ENCODE measurements at regions not wholly inside any gene's neighbourhood (a gene's known extent, or its start where the extent isn't known, plus 50 kb on each side); places are given as distances from the start of the nearest gene placed in this dataset.

- intact Hi-C loops (cut with DNase I; ENCODE audit: low total_unique reads): no loop called here
- H3K4me3 ChIP-seq (ENCODE audit: low read depth, poor library complexity, severe bottlenecking): no peak overlapping the region
- TF ChIP-seq POLR2A (IDR thresholded peaks at IDR 0.05) (no peak), CTCF (IDR thresholded peaks at IDR 0.05) (no peak)
- no peak for DNase-seq (ENCODE audit: low spot score in 2 of 2)
- 27 to 38% methylated on average over 4 of the region's 4 CpGs for WGBS, 2 donors
Observed at GRCh38 chr15:96693990-96694517, 363.6 kb downstream of the NR2F2 start.

- no peak for TF ChIP-seq POLR2A (IDR thresholded peaks at IDR 0.05)
- no peak for TF ChIP-seq CTCF (IDR thresholded peaks at IDR 0.05)
- H3K4me3 ChIP-seq (ENCODE audit: low read depth, poor library complexity, severe bottlenecking): no peak overlapping the region
- intact Hi-C loops (cut with DNase I; ENCODE audit: low total_unique reads): no loop called here
- no peak for DNase-seq (ENCODE audit: low spot score in 2 of 2)
Observed at GRCh38 chr15:96695426-96695825, 364.9 kb downstream of the NR2F2 start.

- no peak for DNase-seq (ENCODE audit: low spot score in 2 of 2)
- intact Hi-C loops (cut with DNase I; ENCODE audit: low total_unique reads): no loop called here
- no peak for TF ChIP-seq CTCF (IDR thresholded peaks at IDR 0.05)
- TF ChIP-seq POLR2A (IDR thresholded peaks at IDR 0.05): no peak
- 80 to 81% methylated on average over 3 of the region's 3 CpGs for WGBS, 2 donors
- no peak overlapping the region for H3K4me3 ChIP-seq (ENCODE audit: low read depth, poor library complexity, severe bottlenecking)
Observed at GRCh38 chr15:96699871-96700401, 369.4 kb downstream of the NR2F2 start.

GRCh38 chr15:96700555-96700954 is 370.1 kb downstream of the NR2F2 start:
- intact Hi-C loops (cut with DNase I; ENCODE audit: low total_unique reads): no loop called here
- H3K4me3 ChIP-seq (ENCODE audit: low read depth, poor library complexity, severe bottlenecking): no peak overlapping the region
- no peak for DNase-seq (ENCODE audit: low spot score in 2 of 2)
- 31 to 48% methylated on average over 2 of the region's 2 CpGs for WGBS, 2 donors
- TF ChIP-seq POLR2A (IDR thresholded peaks at IDR 0.05) (no peak), CTCF (IDR thresholded peaks at IDR 0.05) (no peak)

GRCh38 chr15:96701443-96701842 is 370.9 kb downstream of the NR2F2 start:
- intact Hi-C loops (cut with DNase I; ENCODE audit: low total_unique reads): no loop called here
- no peak for DNase-seq (ENCODE audit: low spot score in 2 of 2)
- 73 to 78% methylated on average over 2 of the region's 2 CpGs for WGBS, 2 donors
- TF ChIP-seq POLR2A (IDR thresholded peaks at IDR 0.05) (no peak), CTCF (IDR thresholded peaks at IDR 0.05) (no peak)
- H3K4me3 ChIP-seq (ENCODE audit: low read depth, poor library complexity, severe bottlenecking): no peak overlapping the region

GRCh38 chr15:96701877-96702276 is 371.4 kb downstream of the NR2F2 start:
- no peak for TF ChIP-seq CTCF (IDR thresholded peaks at IDR 0.05)
- TF ChIP-seq POLR2A (IDR thresholded peaks at IDR 0.05): no peak
- DNase-seq (ENCODE audit: low spot score in 2 of 2): no peak
- H3K4me3 ChIP-seq (ENCODE audit: low read depth, poor library complexity, severe bottlenecking): no peak overlapping the region
- intact Hi-C loops (cut with DNase I; ENCODE audit: low total_unique reads): no loop called here
- 36 to 41% methylated on average over 2 of the region's 2 CpGs for WGBS, 2 donors
